AG09319 (cell line): ENCODE measurements at regions not wholly inside any gene's neighbourhood (a gene's known extent, or its start where the extent isn't known, plus 50 kb on each side); places are given as distances from the start of the nearest gene placed in this dataset.

Experiments used
- DNase-seq: peaks from one replicate; pipeline ENCODE4 v3.0.0-alpha.2; 2010; ENCODE audit warnings: low read depth; ENCODE audit errors: extremely low read depth
- CTCF ChIP-seq: IDR thresholded peaks from 2 replicates; pipeline ENCODE4 v1.5.1; 2011; ENCODE audit warnings: low read depth, mild to moderate bottlenecking, inconsistent platforms, low read length, moderate library complexity

- DNase-seq = no peak
- TF ChIP-seq CTCF = no peak
These were observed 75.9 kb upstream of the TMPO start for GRCh38 chr12:98439471-98439951.

DNA sequence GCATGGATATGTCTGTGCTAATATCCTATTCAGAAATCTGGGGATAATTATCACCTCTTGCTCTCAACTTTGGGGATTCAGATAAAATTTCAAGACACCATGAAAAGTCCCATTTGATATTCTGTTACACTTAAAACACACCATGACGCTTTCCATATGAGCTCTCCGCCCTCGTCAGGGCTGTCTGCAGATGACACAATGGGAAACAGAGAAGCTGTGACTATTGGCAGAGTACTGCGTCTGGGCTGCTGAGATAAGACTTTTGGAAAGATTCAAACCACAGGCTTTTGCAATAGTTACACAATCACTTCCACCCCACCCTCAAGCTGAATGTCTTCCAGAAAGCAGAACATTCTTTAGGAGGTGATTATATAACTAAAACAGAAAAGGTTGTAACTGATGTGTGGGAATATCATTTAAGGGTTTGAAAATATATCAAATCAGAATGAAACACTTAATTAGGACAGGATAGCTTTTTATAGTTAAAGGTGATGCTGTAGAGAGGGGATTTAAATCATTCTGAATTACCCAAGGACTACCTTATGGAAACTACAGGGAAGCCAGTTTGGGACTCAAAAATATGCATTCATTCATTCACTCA is 75.3 kb upstream of the TMPO start:
- TF ChIP-seq CTCF = no peak

DNA sequence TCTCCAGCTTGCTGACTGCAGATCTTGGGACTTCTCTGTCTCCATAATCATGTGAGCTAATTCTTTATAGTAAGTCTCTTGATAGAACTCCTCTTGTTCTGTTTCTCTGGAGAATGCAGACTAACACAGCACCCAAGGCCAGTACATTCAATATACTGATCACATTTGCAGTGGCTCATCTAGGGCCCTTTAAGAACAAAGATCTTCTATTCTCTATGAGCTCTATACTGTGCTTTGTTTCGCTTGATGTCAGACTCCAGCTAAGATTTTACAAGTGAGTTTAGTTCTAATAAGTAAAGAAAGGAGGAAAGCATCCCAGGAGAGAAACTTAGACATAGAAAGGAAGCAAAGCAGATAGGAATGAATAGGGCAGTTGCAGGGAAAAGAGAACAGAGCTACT is 69.3 kb upstream of the TMPO start:
- TF ChIP-seq CTCF = no peak
- DNase-seq = no peak

More for the DNA sequence above, 75.3 kb upstream of the TMPO start:
- peak; percentile 84 for DNase-seq

GRCh38 chr12:98446682-98447081 is 68.7 kb upstream of the TMPO start:
- DNase-seq = no peak
- TF ChIP-seq CTCF = no peak

DNA sequence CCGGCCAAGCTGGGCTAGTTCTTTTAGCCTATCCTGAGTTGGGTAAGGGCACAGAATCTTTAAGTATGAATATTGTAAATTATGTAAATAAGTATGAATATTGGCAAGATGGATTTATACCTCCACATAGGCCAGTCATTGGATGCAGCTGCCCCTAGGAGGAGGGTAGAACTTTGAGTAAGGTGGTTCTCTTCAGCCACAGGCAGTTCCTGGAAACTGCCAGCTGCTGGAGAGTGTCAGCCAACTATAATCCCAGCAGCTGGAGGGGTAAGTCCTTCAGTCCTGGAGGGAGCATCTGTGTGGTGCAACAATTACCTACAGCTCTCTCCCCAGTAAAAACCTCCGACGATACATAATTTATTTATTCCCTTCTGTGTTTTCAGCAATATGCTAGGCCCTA is 65.8 kb upstream of the TMPO start:
- DNase-seq = no peak
- TF ChIP-seq CTCF = no peak

GRCh38 chr12:98453070-98453469 is 62.3 kb upstream of the TMPO start:
- TF ChIP-seq CTCF = no peak
- no peak for DNase-seq

GRCh38 chr12:98453492-98453891 is 61.9 kb upstream of the TMPO start:
- TF ChIP-seq CTCF = no peak
- no peak for DNase-seq
